ENCODE measurements at regions not wholly inside any gene's neighbourhood (a gene's known extent, or its start where the extent isn't known, plus 50 kb on each side); places are given as distances from the start of the nearest gene placed in this dataset.
"Not testable (repeated sequence)": the region's sequence is repeated elsewhere in the genome, so short reads cannot be mapped to it uniquely, and the experiment has no call there.

GRCh38 chr18:4758980-4759379, 303.9 kb upstream of the DLGAP1 start:
- no peak for DNase-seq

GRCh38 chr18:4755848-4756247, 300.7 kb upstream of the DLGAP1 start:
- no peak for DNase-seq

- not testable (repeated sequence) for DNase-seq
Measured at GRCh38 chr18:4753151-4753550, 298.0 kb upstream of the DLGAP1 start.

GRCh38 chr18:4751523-4751922, 296.4 kb upstream of the DLGAP1 start:
- no peak for DNase-seq

GRCh38 chr18:4750393-4751346, 295.6 kb upstream of the DLGAP1 start:
- no peak for DNase-seq

- no peak for DNase-seq
Measured at GRCh38 chr18:4748975-4749374, 293.9 kb upstream of the DLGAP1 start.

GRCh38 chr18:4734903-4735302, 279.8 kb upstream of the DLGAP1 start:
- DNase-seq = no peak

- no peak for DNase-seq
Measured at GRCh38 chr18:4734021-4734420, 278.9 kb upstream of the DLGAP1 start.

- DNase-seq = no peak
Measured at GRCh38 chr18:4721545-4721944, 266.4 kb upstream of the DLGAP1 start.

- DNase-seq = no peak
Measured at GRCh38 chr18:4720518-4720917, 265.4 kb upstream of the DLGAP1 start.

- DNase-seq = no peak
Measured at GRCh38 chr18:4705894-4706293, 250.8 kb upstream of the DLGAP1 start.

GRCh38 chr18:4704781-4705180, 249.7 kb upstream of the DLGAP1 start:
- no peak for DNase-seq

GRCh38 chr18:4691836-4692235, 236.7 kb upstream of the DLGAP1 start:
- no peak for DNase-seq

GRCh38 chr18:4678685-4679084, 223.6 kb upstream of the DLGAP1 start:
- DNase-seq = not testable (repeated sequence)

- no peak for DNase-seq
Measured at GRCh38 chr18:4677006-4677405, 221.9 kb upstream of the DLGAP1 start.

GRCh38 chr18:4672162-4672561, 217.1 kb upstream of the DLGAP1 start:
- DNase-seq = no peak

GRCh38 chr18:4658804-4659203, 203.7 kb upstream of the DLGAP1 start:
- DNase-seq = no peak

GRCh38 chr18:4653418-4653817, 198.3 kb upstream of the DLGAP1 start:
- DNase-seq = no peak

- DNase-seq = no peak
Measured at GRCh38 chr18:4641771-4642368, 186.8 kb upstream of the DLGAP1 start.

- no peak for DNase-seq
Measured at GRCh38 chr18:4640349-4641012, 185.4 kb upstream of the DLGAP1 start.

GRCh38 chr18:4639628-4640310, 184.7 kb upstream of the DLGAP1 start:
- DNase-seq = no peak

- no peak for DNase-seq
Measured at GRCh38 chr18:4638680-4639079, 183.6 kb upstream of the DLGAP1 start.

- DNase-seq = no peak
Measured at GRCh38 chr18:4637876-4638275, 182.8 kb upstream of the DLGAP1 start.

All from activated CD8-positive, alpha-beta memory T cell treated with anti-CD3 and anti-CD28 coated beads, Interleukin-2, amount 50 U/mL, for 48 hours (primary cell).